ENCODE measurements at regions not wholly inside any gene's neighbourhood (a gene's known extent, or its start where the extent isn't known, plus 50 kb on each side); places are given as distances from the start of the nearest gene placed in this dataset.

GRCh38 chr2:228840113-228840742 is 430.9 kb downstream of the PID1 start:
- no peak for ATAC-seq
- TF ChIP-seq ZFP30 (CRISPR knock-in tag; IDR thresholded peaks at IDR 0.05): no peak
- no peak for TF ChIP-seq ESRRG (CRISPR knock-in tag; IDR thresholded peaks at IDR 0.05)
- no peak for TF ChIP-seq ISL1 (CRISPR knock-in tag; IDR thresholded peaks at IDR 0.05)
- TF ChIP-seq ZNF8 (CRISPR knock-in tag; IDR thresholded peaks at IDR 0.05): no peak
- no peak for TF ChIP-seq BACH2 (CRISPR knock-in tag; IDR thresholded peaks at IDR 0.05; ENCODE audit: borderline replicate concordance)
- TF ChIP-seq PPARA (CRISPR knock-in tag; IDR thresholded peaks at IDR 0.05; ENCODE audit: borderline replicate concordance): no peak
- TF ChIP-seq SNAI2 (CRISPR knock-in tag; IDR thresholded peaks at IDR 0.05): no peak
- TF ChIP-seq PATZ1 (CRISPR knock-in tag; IDR thresholded peaks at IDR 0.05; ENCODE audit: borderline replicate concordance): no peak
- TF ChIP-seq CSDC2 (CRISPR knock-in tag; IDR thresholded peaks at IDR 0.05): no peak
- TF ChIP-seq ZFP3 (CRISPR knock-in tag; IDR thresholded peaks at IDR 0.05): no peak
- TF ChIP-seq TOX (CRISPR knock-in tag; IDR thresholded peaks at IDR 0.05; ENCODE audit: borderline replicate concordance): no peak
- no peak for TF ChIP-seq ARNTL (CRISPR knock-in tag; IDR thresholded peaks at IDR 0.05; ENCODE audit: borderline replicate concordance, low read depth)
- TF ChIP-seq ZNF70 (CRISPR knock-in tag; IDR thresholded peaks at IDR 0.05): no peak
- TF ChIP-seq GLIS3 (CRISPR knock-in tag; IDR thresholded peaks at IDR 0.05): no peak
- TF ChIP-seq TSHZ2 (CRISPR knock-in tag; IDR thresholded peaks at IDR 0.05): no peak
- TF ChIP-seq CREB5 (CRISPR knock-in tag; IDR thresholded peaks at IDR 0.05; ENCODE audit: low read depth): no peak
- TF ChIP-seq RARB (CRISPR knock-in tag; IDR thresholded peaks at IDR 0.05): no peak
- TF ChIP-seq ZC3H10 (CRISPR knock-in tag; IDR thresholded peaks at IDR 0.05): no peak
- no peak for TF ChIP-seq TCF4 (CRISPR knock-in tag; IDR thresholded peaks at IDR 0.05; ENCODE audit: borderline replicate concordance)

GRCh38 chr2:228839421-228839876 is 431.6 kb downstream of the PID1 start:
- TF ChIP-seq ZNF70 (CRISPR knock-in tag; IDR thresholded peaks at IDR 0.05): no peak
- TF ChIP-seq PPARA (CRISPR knock-in tag; IDR thresholded peaks at IDR 0.05; ENCODE audit: borderline replicate concordance): no peak
- TF ChIP-seq ZNF8 (CRISPR knock-in tag; IDR thresholded peaks at IDR 0.05): no peak
- TF ChIP-seq CSDC2 (CRISPR knock-in tag; IDR thresholded peaks at IDR 0.05): no peak
- no peak for TF ChIP-seq ARNTL (CRISPR knock-in tag; IDR thresholded peaks at IDR 0.05; ENCODE audit: borderline replicate concordance, low read depth)
- no peak for TF ChIP-seq PATZ1 (CRISPR knock-in tag; IDR thresholded peaks at IDR 0.05; ENCODE audit: borderline replicate concordance)
- TF ChIP-seq RARB (CRISPR knock-in tag; IDR thresholded peaks at IDR 0.05): no peak
- no peak for TF ChIP-seq ZFP30 (CRISPR knock-in tag; IDR thresholded peaks at IDR 0.05)
- no peak for TF ChIP-seq TOX (CRISPR knock-in tag; IDR thresholded peaks at IDR 0.05; ENCODE audit: borderline replicate concordance)
- TF ChIP-seq ZC3H10 (CRISPR knock-in tag; IDR thresholded peaks at IDR 0.05): no peak
- no peak for TF ChIP-seq BACH2 (CRISPR knock-in tag; IDR thresholded peaks at IDR 0.05; ENCODE audit: borderline replicate concordance)
- TF ChIP-seq ISL1 (CRISPR knock-in tag; IDR thresholded peaks at IDR 0.05): no peak
- no peak for TF ChIP-seq SNAI2 (CRISPR knock-in tag; IDR thresholded peaks at IDR 0.05)
- no peak for TF ChIP-seq ZNF565 (CRISPR knock-in tag; conservative IDR thresholded peaks at IDR 0.05; ENCODE audit: low read depth)
- no peak for TF ChIP-seq GLIS3 (CRISPR knock-in tag; IDR thresholded peaks at IDR 0.05)
- TF ChIP-seq ZFP3 (CRISPR knock-in tag; IDR thresholded peaks at IDR 0.05): no peak
- ATAC-seq: no peak

- ATAC-seq: no peak
- TF ChIP-seq RARB (CRISPR knock-in tag; IDR thresholded peaks at IDR 0.05): no peak
- TF ChIP-seq ZNF70 (CRISPR knock-in tag; IDR thresholded peaks at IDR 0.05): no peak
- TF ChIP-seq CSDC2 (CRISPR knock-in tag; IDR thresholded peaks at IDR 0.05): no peak
- TF ChIP-seq ISL1 (CRISPR knock-in tag; IDR thresholded peaks at IDR 0.05): no peak
- TF ChIP-seq ZNF565 (CRISPR knock-in tag; conservative IDR thresholded peaks at IDR 0.05; ENCODE audit: low read depth): no peak
- TF ChIP-seq GLIS3 (CRISPR knock-in tag; IDR thresholded peaks at IDR 0.05): no peak
- no peak for TF ChIP-seq BACH2 (CRISPR knock-in tag; IDR thresholded peaks at IDR 0.05; ENCODE audit: borderline replicate concordance)
- no peak for TF ChIP-seq PATZ1 (CRISPR knock-in tag; IDR thresholded peaks at IDR 0.05; ENCODE audit: borderline replicate concordance)
- TF ChIP-seq ZC3H10 (CRISPR knock-in tag; IDR thresholded peaks at IDR 0.05): no peak
- no peak for TF ChIP-seq PPARA (CRISPR knock-in tag; IDR thresholded peaks at IDR 0.05; ENCODE audit: borderline replicate concordance)
- TF ChIP-seq ESRRG (CRISPR knock-in tag; IDR thresholded peaks at IDR 0.05): no peak
- TF ChIP-seq ARNTL (CRISPR knock-in tag; IDR thresholded peaks at IDR 0.05; ENCODE audit: borderline replicate concordance, low read depth): no peak
- no peak for TF ChIP-seq TSHZ2 (CRISPR knock-in tag; IDR thresholded peaks at IDR 0.05)
- no peak for TF ChIP-seq ZNF8 (CRISPR knock-in tag; IDR thresholded peaks at IDR 0.05)
- no peak for TF ChIP-seq ZFP30 (CRISPR knock-in tag; IDR thresholded peaks at IDR 0.05)
Observed at GRCh38 chr2:228838819-228839218, 432.3 kb downstream of the PID1 start.

All from SK-N-SH treated with all-trans-retinoic acid at 6 μM for 48 hours (cell line).